ENCODE measurements at regions not wholly inside any gene's neighbourhood (a gene's known extent, or its start where the extent isn't known, plus 50 kb on each side); places are given as distances from the start of the nearest gene placed in this dataset.

GRCh38 chr5:84618262-84618661, 233.6 kb upstream of the EDIL3 start (continued):
- TF ChIP-seq IRF5 (IDR thresholded peaks at IDR 0.05; ENCODE audit: borderline replicate concordance) (no peak), EP300 (IDR thresholded peaks at IDR 0.05; ENCODE audit: borderline replicate concordance in 1 of 2, control insufficient read depth in 1 of 2, low read depth in 2 of 2, low read length in 2 of 2) (peak in 1 of 2 experiments; percentile 71; a peak in 1 of 4 replicates), SPI1 (IDR thresholded peaks at IDR 0.05; ENCODE audit: borderline replicate concordance, insufficient read depth, low read depth, low read length) (peak; percentile 82; the same call in 1 of the 2 replicates), MTA2 (IDR thresholded peaks at IDR 0.05; ENCODE audit: low read depth) (peak; percentile 85)

GRCh38 chr5:84614906-84615305, 230.2 kb upstream of the EDIL3 start:
- in situ Hi-C loops (cut with MboI) = no loop called here
- no TSS peak for BruUV-seq (replicated peaks)
- Histone ChIP-seq H3K36me3 (ENCODE audit: control insufficient read depth in 2 of 2, insufficient read depth in 2 of 2, low read length in 1 of 2) (no peaks in the 10 kb centered on the region), H3K9ac (ENCODE audit: control insufficient read depth, insufficient read depth, low read length) (no peak overlapping the region), H4K20me1 (ENCODE audit: control insufficient read depth, insufficient read depth) (no peaks in the 10 kb centered on the region), H3K4me2 (ENCODE audit: control insufficient read depth, insufficient read depth) (no peak overlapping the region), H2AFZ (ENCODE audit: control insufficient read depth, low read depth, low read length) (no peak overlapping the region), H3K4me3 (no peak overlapping the region), H3K27ac (ENCODE audit: control insufficient read depth, insufficient read depth) (no peak overlapping the region), H3K27me3 (replicated peaks in 1 of 2; ENCODE audit: control insufficient read depth in 2 of 2, insufficient read depth in 2 of 2, low read length in 1 of 2) (no peaks in the 10 kb centered on the region), H3K79me2 (ENCODE audit: control insufficient read depth, insufficient read depth, low read length) (no peaks in the 10 kb centered on the region), H3K9me3 (replicated peaks; ENCODE audit: control insufficient read depth, insufficient read depth, low read length) (no peaks in the 10 kb centered on the region), H3K4me1 (ENCODE audit: control insufficient read depth, insufficient read depth, low read length) (no peaks in the 10 kb centered on the region)
- DNase-seq (ENCODE audit: low read depth, low spot score) = no peak
- no peak for ATAC-seq
- 0% methylated on average over 3 of the region's 3 CpGs for WGBS (ENCODE audit: insufficient coverage, insufficient replicate concordance, low lambda C conversion rate, missing lambda C conversion rate)
- POLR2A ChIA-PET = no interaction called here
- intact Hi-C loops (cut with micrococcal nuclease; ENCODE audit: unreplicated experiment) = no loop called here
- FAIRE-seq = no peak
- CTCF ChIA-PET = no interaction called here
- SMC1A ChIA-PET (ENCODE audit: uncharacterized antibody, unreplicated experiment) = interaction anchor here (1.4 kb wide), 1 partner anchor 13 kb away, joined by 3 read pairs; no protein-coding TSS in a partner anchor
- RAD21 ChIA-PET (ENCODE audit: unreplicated experiment) = no interaction called here
- no peak for TF ChIP-seq CEBPZ (IDR thresholded peaks at IDR 0.05; ENCODE audit: low read depth, low read length)
- no peak for TF ChIP-seq ZNF687 (IDR thresholded peaks at IDR 0.05)
- no peak for TF ChIP-seq REST (IDR thresholded peaks at IDR 0.05; ENCODE audit: low read depth, low read length)
- TF ChIP-seq YBX1 (IDR thresholded peaks at IDR 0.05) = no peak
- TF ChIP-seq STAT3 (IDR thresholded peaks at IDR 0.05; ENCODE audit: low read depth, low read length) = no peak
- no peak for TF ChIP-seq CHD1 (IDR thresholded peaks at IDR 0.05; ENCODE audit: low read depth, low read length)
